T-cell (primary cell): ENCODE measurements at regions not wholly inside any gene's neighbourhood (a gene's known extent, or its start where the extent isn't known, plus 50 kb on each side); places are given as distances from the start of the nearest gene placed in this dataset.
"Not testable (repeated sequence)": the region's sequence is repeated elsewhere in the genome, so short reads cannot be mapped to it uniquely, and the experiment has no call there.

ENCODE experiments used
- ATAC-seq, 4 experiments: fragments of 200-7000 bp in 3 of 4; fragments of 150-1000 bp in 1 of 4; cut with Tn5 transposase; replicated peaks in 1 of 4; 1 replicate in 3 of 4; 2 replicates in 1 of 4; pipeline ENCODE4 v1.10.0; 2021; ENCODE audit warnings: moderate library complexity in 3 of 4, mild to moderate bottlenecking in 2 of 4, moderate number of reproducible peaks in 1 of 4
- CTCF ChIA-PET, 2 donors: fragments of 300-600 bp; sonication (Branson Sonifier 250); formaldehyde crosslinking; loops; one replicate each; lab custom pipeline; 2022; ENCODE audit warnings: antibody characterized with exemption in 2 of 2; lab: Charles Lee
- POLR2A ChIA-PET, 2 donors: fragments of 300-600 bp; sonication (Branson Sonifier 250); formaldehyde crosslinking; loops; one replicate each; lab custom pipeline; 2022; ENCODE audit warnings: antibody characterized with exemption in 2 of 2; lab: Charles Lee
- DNase-seq, 35 experiments: peaks; one replicate each; pipeline versions ENCODE4 v3.0.0 to v3.0.0-alpha.2; 2013 to 2023
- H3K27ac ChIP-seq: one replicate; pipeline ENCODE4 v1.5.1; 2013; ENCODE audit warnings: low read length
- H3K27me3 ChIP-seq, 2 experiments: replicated peaks in 1 of 2; 1 replicate in 1 of 2; 2 replicates in 1 of 2; pipeline versions ENCODE4 v1.6.1 to v1.7.0; 2013; ENCODE audit warnings: low read length in 1 of 2, mixed read lengths in 1 of 2; ENCODE audit not compliant: control insufficient read depth in 2 of 2, insufficient read depth in 2 of 2; ENCODE audit errors: extremely low read depth in 1 of 2
- H3K36me3 ChIP-seq, 2 donors: 1 replicate in 1 of 2; 2 replicates in 1 of 2; pipeline versions ENCODE4 v1.6.1 to v1.7.0; 2013; ENCODE audit warnings: low read length in 1 of 2; ENCODE audit not compliant: control insufficient read depth in 2 of 2, insufficient read depth in 1 of 2; ENCODE audit errors: extremely low read depth in 1 of 2
- H3K4me1 ChIP-seq, 2 experiments: 1 replicate in 1 of 2; 2 replicates in 1 of 2; pipeline versions ENCODE4 v1.6.1 to v1.7.0; 2013; ENCODE audit warnings: low read length in 2 of 2, mixed read lengths in 1 of 2; ENCODE audit not compliant: insufficient read depth in 2 of 2, control insufficient read depth in 1 of 2; ENCODE audit errors: extremely low read depth in 1 of 2
- H3K4me3 ChIP-seq, 2 donors: 1 replicate in 1 of 2; 2 replicates in 1 of 2; pipeline versions ENCODE4 v1.5.1 to v1.7.0; 2013; ENCODE audit warnings: mild to moderate bottlenecking in 2 of 2, low read length in 1 of 2, moderate library complexity in 1 of 2; ENCODE audit not compliant: control insufficient read depth in 1 of 2; ENCODE audit errors: extremely low read depth in 1 of 2
- H3K9me3 ChIP-seq: 2 replicates; pipeline ENCODE4 v1.7.0; 2013
- H3K27ac Mint-ChIP-seq, 2 donors: one replicate each; pipeline ENCODE4 v1.8.0; 2020 to 2021; ENCODE audit warnings: mild to moderate bottlenecking in 2 of 2, mixed read lengths in 2 of 2
- H3K27me3 Mint-ChIP-seq, 2 donors: one replicate each; pipeline ENCODE4 v1.8.0; 2021 to 2022; ENCODE audit warnings: mixed read lengths in 2 of 2
- H3K36me3 Mint-ChIP-seq: one replicate; pipeline ENCODE4 v1.8.0; 2021; ENCODE audit warnings: mixed read lengths
- H3K4me1 Mint-ChIP-seq, 3 donors: one replicate each; pipeline ENCODE4 v1.8.0; 2020 to 2022; ENCODE audit warnings: mixed read lengths in 3 of 3, mild to moderate bottlenecking in 1 of 3
- H3K4me3 Mint-ChIP-seq, 3 donors: one replicate each; pipeline ENCODE4 v1.8.0; 2020 to 2022; ENCODE audit warnings: mild to moderate bottlenecking in 3 of 3, mixed read lengths in 3 of 3, moderate library complexity in 3 of 3
- H3K9me3 Mint-ChIP-seq, 3 donors: one replicate each; pipeline ENCODE4 v1.8.0; 2020 to 2022; ENCODE audit warnings: mixed read lengths in 3 of 3
- WGBS: methylation state at CpG from one replicate; pipeline ENCODE4 v1.1.5; 2013; ENCODE audit warnings: missing lambda C conversion rate; ENCODE audit not compliant: insufficient coverage; 5-methylcytosine and 5-hydroxymethylcytosine counted together

DNA sequence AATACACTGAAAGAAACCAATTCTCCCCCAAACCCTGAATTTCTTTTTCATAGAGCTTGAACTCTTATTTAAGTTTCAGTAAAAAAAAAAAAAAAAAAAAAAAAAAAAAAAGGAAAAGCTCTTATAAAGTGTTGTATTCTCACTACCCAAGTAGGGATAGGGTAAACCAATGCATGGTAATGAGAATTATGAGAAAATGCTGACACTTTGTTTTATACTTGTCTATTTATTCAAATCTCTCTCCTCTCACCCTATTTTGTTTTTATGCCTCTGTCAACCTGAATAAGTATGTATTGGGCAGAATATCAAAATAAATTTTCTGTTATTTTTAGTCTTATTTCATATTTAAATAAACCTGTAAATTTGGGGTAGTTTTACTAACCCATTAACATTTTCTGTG lies 181.9 kb downstream of the GJA1 start:
- H3K9me3 ChIP-seq, result no peaks in the 10 kb centered on the region
- no peaks in the 10 kb centered on the region for H3K36me3 ChIP-seq
- Mint-ChIP-seq H3K36me3 (no peaks in the 10 kb centered on the region), H3K27me3 (no peaks in the 10 kb centered on the region), H3K27ac (no peak overlapping the region), H3K4me1 (no peaks in the 10 kb centered on the region), H3K9me3 (peaks cover 0 to 4% (median 0%) of the 10 kb centered on the region in 3 donors), H3K4me3 (no peak overlapping the region)
- CTCF ChIA-PET, result interaction anchor here in 1 of 2 donors (0.6 kb wide), 1 partner anchor 560 kb away, joined by 5 read pairs; no protein-coding TSS in a partner anchor
- POLR2A ChIA-PET, result no interaction called here
- no peak overlapping the region for H3K4me3 ChIP-seq
- no peak for DNase-seq
- no peak for ATAC-seq
- no peaks in the 10 kb centered on the region for H3K4me1 ChIP-seq
- H3K27ac ChIP-seq, result no peak overlapping the region
- H3K27me3 ChIP-seq, result no peaks in the 10 kb centered on the region

DNA sequence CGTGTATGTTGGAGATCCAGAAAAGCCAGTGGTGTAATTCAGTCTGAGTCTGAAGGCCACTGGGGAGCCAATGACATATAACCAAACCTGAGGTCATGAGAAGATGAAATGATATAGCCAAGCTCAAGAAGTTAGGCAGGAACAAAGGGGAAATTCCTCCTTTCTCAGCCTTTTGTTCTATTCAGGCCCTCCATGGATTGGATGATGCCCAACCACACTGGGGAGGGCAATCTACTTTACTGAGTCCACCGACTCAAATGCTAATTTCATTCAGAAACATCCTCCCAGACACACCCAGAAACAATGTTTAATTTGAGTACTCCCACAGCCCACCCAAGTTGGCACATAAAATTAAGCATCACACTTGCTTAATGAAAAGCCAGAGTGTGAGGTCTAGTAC lies 183.6 kb downstream of the GJA1 start:
- Histone ChIP-seq H3K9me3 (no peaks in the 10 kb centered on the region), H3K4me1 (no peaks in the 10 kb centered on the region), H3K4me3 (no peak overlapping the region), H3K27ac (no peak overlapping the region), H3K36me3 (no peaks in the 10 kb centered on the region), H3K27me3 (no peaks in the 10 kb centered on the region)
- WGBS, result 13% methylated on average over 1 of the region's 2 CpGs
- no peaks in the 10 kb centered on the region for H3K27me3 Mint-ChIP-seq
- CTCF ChIA-PET, result no interaction called here
- DNase-seq (no peak), ATAC-seq (no peak)
- POLR2A ChIA-PET, result no interaction called here
- no peak overlapping the region for H3K4me3 Mint-ChIP-seq
- peaks cover 0 to 4% (median 0%) of the 10 kb centered on the region in 3 donors for H3K9me3 Mint-ChIP-seq
- no peak overlapping the region for H3K27ac Mint-ChIP-seq
- H3K36me3 Mint-ChIP-seq, result no peaks in the 10 kb centered on the region
- H3K4me1 Mint-ChIP-seq, result no peaks in the 10 kb centered on the region

DNA sequence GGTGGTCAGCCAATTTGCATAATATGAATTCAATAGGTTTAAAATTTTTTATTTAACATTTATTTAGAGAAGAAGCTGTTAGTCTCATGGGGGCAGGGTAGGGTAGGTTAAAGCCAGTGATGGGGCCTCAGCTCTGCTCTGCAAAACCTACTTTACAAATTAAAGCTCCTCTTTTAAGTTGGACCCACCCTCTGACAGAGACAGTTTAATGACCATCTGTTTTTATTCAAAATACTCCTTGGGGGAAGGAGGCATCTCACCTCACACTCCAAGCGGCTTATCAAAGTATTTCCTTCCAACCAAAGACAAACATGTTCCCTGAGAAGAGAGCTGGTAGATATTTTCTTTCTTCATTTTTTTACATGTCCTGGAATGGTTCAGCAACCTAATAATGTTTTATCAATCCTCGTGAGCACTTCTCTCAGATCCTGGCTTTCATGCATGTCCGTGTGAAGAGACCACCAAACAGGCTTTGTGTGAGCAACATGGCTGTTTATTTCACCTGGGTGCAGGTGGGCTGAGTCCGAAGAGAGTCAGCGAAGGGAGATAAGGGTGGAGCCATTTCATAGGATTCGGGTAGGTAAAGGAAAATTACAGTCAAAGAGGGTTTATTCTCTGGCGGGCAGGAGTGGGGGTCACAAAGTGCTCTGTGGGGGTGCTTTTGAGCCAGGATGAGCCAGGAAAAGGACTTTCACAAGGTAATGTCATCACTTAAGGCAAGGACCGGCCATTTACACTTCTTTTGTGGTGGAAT lies 184.7 kb downstream of the GJA1 start:
- no peaks in the 10 kb centered on the region for H3K27me3 Mint-ChIP-seq
- WGBS, result 63% methylated on average over 1 of the region's 8 CpGs
- POLR2A ChIA-PET, result no interaction called here
- no peak for DNase-seq
- no peak overlapping the region for H3K4me3 Mint-ChIP-seq
- H3K9me3 Mint-ChIP-seq, result peaks cover 0 to 2% (median 0%) of the 10 kb centered on the region in 3 donors
- Histone ChIP-seq H3K9me3 (no peaks in the 10 kb centered on the region), H3K27ac (no peak overlapping the region), H3K36me3 (no peaks in the 10 kb centered on the region), H3K27me3 (no peaks in the 10 kb centered on the region), H3K4me3 (no peak overlapping the region), H3K4me1 (no peaks in the 10 kb centered on the region)
- no peaks in the 10 kb centered on the region for H3K36me3 Mint-ChIP-seq
- no peaks in the 10 kb centered on the region for H3K4me1 Mint-ChIP-seq
- H3K27ac Mint-ChIP-seq, result no peak overlapping the region
- CTCF ChIA-PET, result no interaction called here
- no peak for ATAC-seq

DNA sequence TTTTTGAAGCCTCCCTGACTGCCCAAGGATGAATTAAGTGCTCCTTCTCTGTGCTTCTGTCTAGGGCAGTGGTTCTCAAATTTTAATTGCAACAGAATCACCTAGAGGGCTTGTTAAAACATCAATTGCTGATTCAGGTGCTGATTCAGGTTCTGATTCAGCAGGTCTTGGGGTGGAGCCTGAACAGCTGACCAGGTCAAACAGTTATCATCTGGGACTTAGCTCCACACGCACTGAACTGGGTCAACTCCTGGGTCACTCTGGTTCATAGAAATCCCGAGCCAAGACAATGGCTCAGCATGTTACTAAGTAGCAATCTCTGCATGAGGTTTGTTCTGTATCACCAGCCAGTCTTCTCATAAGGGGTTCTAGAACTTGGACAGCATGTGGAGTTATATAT lies 192.3 kb downstream of the GJA1 start:
- DNase-seq (no peak), ATAC-seq (no peak)
- Histone ChIP-seq H3K27ac (no peak overlapping the region), H3K4me1 (no peaks in the 10 kb centered on the region), H3K4me3 (no peak overlapping the region), H3K36me3 (no peaks in the 10 kb centered on the region), H3K9me3 (no peaks in the 10 kb centered on the region), H3K27me3 (no peaks in the 10 kb centered on the region)
- no peak overlapping the region for H3K27ac Mint-ChIP-seq
- no peaks in the 10 kb centered on the region for H3K4me1 Mint-ChIP-seq
- ChIA-PET POLR2A (no interaction called here), CTCF (no interaction called here)
- no peaks in the 10 kb centered on the region for H3K36me3 Mint-ChIP-seq
- H3K4me3 Mint-ChIP-seq, result no peak overlapping the region
- 80% methylated on average over 1 of the region's 2 CpGs for WGBS
- H3K9me3 Mint-ChIP-seq, result peaks cover 3 to 20% (median 8%) of the 10 kb centered on the region in 3 donors
- no peaks in the 10 kb centered on the region for H3K27me3 Mint-ChIP-seq

DNA sequence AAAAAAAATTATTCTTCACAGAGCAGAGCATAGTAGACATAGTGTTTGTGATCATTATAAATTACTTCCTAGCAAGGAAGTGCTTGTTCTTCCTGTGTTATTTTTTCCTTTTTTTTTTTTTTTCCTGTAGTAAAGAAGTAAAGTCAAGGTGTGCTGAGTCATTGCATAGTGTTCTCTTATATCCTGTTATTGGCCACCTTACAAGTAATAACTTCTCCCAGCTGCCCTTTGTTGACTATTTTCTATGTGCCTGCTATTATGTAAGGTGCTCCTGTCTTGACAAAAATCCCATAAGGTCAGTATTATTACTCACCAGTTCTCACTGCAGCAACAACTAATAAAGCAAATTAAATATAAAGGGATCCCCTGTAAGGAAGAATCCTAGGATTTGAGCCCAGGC lies 195.3 kb downstream of the GJA1 start:
- ATAC-seq (no peak), DNase-seq (no peak)
- Histone ChIP-seq H3K27me3 (no peaks in the 10 kb centered on the region), H3K9me3 (no peaks in the 10 kb centered on the region), H3K4me1 (no peaks in the 10 kb centered on the region), H3K27ac (no peak overlapping the region), H3K36me3 (no peaks in the 10 kb centered on the region), H3K4me3 (no peak overlapping the region)
- Mint-ChIP-seq H3K4me1 (no peaks in the 10 kb centered on the region), H3K4me3 (no peak overlapping the region), H3K9me3 (peaks cover 7 to 28% (median 14%) of the 10 kb centered on the region in 3 donors), H3K36me3 (no peaks in the 10 kb centered on the region), H3K27me3 (no peaks in the 10 kb centered on the region), H3K27ac (no peak overlapping the region)
- CTCF ChIA-PET, result no interaction called here
- POLR2A ChIA-PET, result no interaction called here

DNA sequence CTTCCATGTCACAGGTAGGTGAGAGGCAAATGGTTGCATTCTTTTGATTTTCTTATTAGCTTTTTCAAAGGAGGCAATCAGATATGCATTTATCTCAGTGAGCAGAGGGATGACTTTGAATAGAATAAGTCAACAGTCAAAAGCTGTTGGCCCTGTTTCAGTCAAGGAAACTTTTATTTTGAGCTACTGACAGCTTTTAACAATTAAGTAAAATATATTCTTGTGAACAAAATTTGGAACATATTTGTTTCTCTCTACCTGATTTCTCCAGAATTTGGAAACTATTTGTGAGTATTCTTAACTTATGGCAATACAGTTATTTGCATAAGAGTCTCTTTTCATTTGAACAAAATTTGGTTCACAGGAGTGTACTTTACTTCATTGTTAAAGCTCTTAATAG lies 196.3 kb downstream of the GJA1 start:
- H3K36me3 ChIP-seq, H3K27me3 Mint-ChIP-seq, H3K4me1 Mint-ChIP-seq, H3K4me1 ChIP-seq, H3K4me3 ChIP-seq, H3K27ac ChIP-seq, H3K4me3 Mint-ChIP-seq, CTCF ChIA-PET, H3K9me3 ChIP-seq, H3K27ac Mint-ChIP-seq, ATAC-seq, DNase-seq, H3K36me3 Mint-ChIP-seq, H3K27me3 ChIP-seq: not testable (repeated sequence)
- POLR2A ChIA-PET, result interaction anchor here in 1 of 2 donors (0.7 kb wide), 1 partner anchor 41 kb away, joined by 3 read pairs; no protein-coding TSS in a partner anchor
- peaks cover 11 to 33% (median 19%) of the 10 kb centered on the region in 3 donors for H3K9me3 Mint-ChIP-seq

DNA sequence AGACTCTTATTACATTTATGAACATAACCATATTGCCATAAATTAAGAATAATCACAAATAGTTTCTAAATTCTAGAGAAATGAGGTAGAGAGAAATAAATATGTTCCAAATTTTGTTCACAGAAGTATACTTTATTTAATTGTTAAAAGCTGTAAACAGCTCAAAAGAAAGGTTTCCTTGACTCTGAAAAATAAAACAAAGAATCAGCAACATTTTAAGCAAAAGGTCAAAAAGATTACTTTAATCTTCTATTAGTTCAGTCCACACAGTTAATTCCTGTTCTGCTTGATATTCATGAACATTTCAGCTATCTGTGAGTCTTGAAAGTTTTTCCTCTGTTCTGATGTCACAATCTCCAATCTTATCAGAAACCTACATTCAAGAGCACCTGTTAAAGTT lies 197.9 kb downstream of the GJA1 start:
- H3K4me1 Mint-ChIP-seq, result no peaks in the 10 kb centered on the region
- H3K27ac Mint-ChIP-seq, result no peak overlapping the region
- no peaks in the 10 kb centered on the region for H3K27me3 Mint-ChIP-seq
- no peaks in the 10 kb centered on the region for H3K9me3 ChIP-seq
- CTCF ChIA-PET, result no interaction called here
- no peaks in the 10 kb centered on the region for H3K27me3 ChIP-seq
- H3K27ac ChIP-seq, result no peak overlapping the region
- H3K36me3 ChIP-seq, result no peaks in the 10 kb centered on the region
- H3K9me3 Mint-ChIP-seq, result peaks cover 12 to 35% (median 21%) of the 10 kb centered on the region in 3 donors
- H3K4me1 ChIP-seq, result no peaks in the 10 kb centered on the region
- H3K36me3 Mint-ChIP-seq, result no peaks in the 10 kb centered on the region
- H3K4me3 Mint-ChIP-seq, result no peak overlapping the region
- DNase-seq (no peak), ATAC-seq (no peak)
- POLR2A ChIA-PET, result no interaction called here
- H3K4me3 ChIP-seq, result no peak overlapping the region
